NCI-H1105 (cell line): ENCODE measurements at regions not wholly inside any gene's neighbourhood (a gene's known extent, or its start where the extent isn't known, plus 50 kb on each side); places are given as distances from the start of the nearest gene placed in this dataset.
A peak's percentile ranks its signal among the peaks of the same experiment; 100 is the strongest.
"Not testable (repeated sequence)": the region's sequence is repeated elsewhere in the genome, so short reads cannot be mapped to it uniquely, and the experiment has no call there.

ENCODE experiments used
- DNase-seq: peaks from one replicate; lab custom pipeline; 2025; lab: John Stamatoyannopoulos, UW

DNA sequence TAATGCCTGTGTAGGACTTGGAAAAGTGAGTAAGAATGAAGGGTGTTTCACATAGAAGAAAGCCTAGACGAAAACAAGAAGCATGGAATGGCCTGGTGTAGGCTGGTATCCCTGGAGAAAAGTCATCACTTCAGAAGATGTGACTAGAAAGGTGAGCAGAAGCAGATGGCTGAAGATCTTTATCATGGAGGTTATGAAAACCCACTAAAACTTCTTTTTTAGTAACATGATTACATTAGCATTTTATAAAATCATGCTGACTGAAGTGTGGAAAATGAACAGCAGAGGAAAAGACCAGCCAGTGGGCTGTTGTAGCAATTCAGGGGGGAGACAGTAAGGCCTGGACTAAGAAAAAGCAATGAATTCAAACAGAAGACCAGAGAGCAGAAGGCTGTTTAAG, 114.5 kb upstream of the G2E3 start:
- no peak for DNase-seq

DNA sequence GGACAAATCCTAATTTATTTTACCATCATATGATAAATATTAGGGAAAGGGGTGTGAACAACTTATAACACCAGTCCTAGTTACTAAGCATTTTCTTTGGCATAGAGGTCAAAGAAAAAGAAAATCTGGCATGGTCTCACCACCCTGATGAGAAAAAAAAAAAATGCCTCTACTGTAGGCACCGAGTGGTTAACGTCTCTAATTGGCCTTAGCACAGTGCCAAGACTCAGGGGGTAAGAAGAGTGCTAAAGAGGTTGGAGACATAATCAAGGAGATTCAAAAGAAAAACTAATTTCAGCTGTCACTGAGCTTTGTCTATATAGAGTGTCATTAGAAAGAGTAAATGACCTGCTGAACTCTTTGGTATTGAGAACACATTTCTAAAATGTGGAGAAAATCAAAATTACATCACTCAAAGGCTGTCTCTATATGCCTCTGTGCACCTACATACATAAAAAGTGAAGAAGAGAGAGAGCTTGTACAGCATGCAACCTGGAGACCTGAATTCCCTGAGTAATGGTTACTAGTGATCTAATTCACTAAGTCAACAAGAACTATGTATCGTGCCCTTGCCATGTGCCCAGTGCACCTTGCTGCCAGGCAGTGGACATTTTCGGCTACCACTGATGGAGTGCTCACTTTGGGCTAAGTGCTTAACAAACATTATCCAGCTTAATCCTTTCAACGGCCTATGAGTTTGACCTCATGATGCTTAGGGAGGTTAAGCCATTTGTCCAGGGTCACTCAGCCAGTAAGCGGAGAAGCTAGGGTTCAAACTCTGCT, 113.8 kb upstream of the G2E3 start:
- DNase-seq = no peak

DNA sequence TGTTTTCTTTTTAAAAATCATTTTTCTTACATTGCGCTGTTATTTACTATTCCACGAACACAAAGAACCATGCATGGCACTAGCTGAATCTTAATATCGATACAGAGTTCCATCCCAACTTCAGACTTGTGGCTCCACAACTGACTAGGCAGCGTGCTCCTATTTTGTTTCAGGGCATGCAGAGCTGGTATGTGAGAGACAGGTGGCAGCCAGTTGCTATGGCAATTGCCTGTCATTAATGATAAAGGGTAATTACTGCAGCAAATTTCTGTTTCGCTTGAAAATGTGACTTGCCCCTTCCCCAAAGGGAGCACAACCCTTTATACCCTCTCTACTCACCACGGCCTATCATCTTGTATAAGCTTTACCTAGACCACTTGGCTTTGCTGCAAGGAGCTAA, 113.1 kb upstream of the G2E3 start:
- DNase-seq = no peak

DNA sequence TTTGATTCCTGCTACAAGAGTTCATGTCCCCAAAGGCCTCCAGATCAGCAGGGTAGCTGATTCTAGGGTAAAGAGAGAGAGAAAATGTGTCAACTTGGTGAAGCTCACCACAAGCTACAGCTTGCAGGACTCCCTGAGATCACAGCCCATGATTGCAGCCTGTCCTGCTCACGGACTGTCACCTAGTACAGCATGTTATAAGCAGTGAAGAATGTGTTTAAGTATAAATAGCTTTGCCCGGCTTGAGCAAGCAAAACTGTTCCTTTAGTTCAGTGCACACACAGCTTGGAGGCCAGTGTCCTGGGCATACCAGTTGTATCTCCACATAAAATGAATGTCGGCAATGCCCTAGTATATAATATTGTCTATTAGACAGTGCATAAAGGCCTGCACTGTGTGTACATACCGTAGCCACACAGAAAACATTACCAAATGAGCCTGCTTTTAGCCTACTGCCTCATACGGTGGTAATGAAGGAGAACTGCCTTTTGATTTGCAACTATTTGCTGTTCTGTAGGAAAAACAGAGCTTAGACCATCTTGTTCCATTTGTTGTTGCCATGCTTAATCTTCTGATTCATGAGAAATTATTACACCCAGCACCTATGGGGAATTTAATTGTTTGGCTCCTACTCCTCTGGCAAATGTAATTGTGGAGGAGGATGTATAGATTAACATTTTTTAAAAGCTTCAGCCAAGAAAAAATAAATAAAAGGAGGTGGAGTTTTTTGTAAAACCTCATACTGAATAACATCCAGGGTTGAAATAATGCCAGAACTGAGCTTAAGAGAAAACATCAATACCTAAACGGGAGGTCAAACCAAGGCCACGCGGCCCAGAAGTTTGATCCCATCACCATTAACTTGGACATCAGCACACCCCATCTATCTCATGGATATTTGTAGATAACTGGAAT, 108.1 kb upstream of the G2E3 start:
- no peak for DNase-seq

DNA sequence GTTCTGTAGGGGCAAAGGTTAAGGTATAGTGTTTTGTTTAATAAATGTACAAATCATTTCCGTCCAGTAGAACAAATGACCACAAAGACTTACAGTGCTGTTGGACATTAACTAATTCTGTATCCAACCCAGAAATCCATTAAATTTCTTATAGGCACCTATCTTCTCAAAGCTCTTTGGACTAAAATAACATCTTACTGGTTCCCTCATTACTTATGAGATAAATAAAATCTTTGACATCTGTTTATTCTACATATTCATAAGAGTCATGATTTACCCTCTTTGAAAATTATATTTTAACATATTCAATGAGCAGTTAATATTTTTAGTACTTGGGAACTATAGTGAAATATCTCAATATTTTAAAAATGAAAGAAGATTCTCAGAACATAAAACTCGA, 102.7 kb upstream of the G2E3 start:
- DNase-seq = no peak

DNA sequence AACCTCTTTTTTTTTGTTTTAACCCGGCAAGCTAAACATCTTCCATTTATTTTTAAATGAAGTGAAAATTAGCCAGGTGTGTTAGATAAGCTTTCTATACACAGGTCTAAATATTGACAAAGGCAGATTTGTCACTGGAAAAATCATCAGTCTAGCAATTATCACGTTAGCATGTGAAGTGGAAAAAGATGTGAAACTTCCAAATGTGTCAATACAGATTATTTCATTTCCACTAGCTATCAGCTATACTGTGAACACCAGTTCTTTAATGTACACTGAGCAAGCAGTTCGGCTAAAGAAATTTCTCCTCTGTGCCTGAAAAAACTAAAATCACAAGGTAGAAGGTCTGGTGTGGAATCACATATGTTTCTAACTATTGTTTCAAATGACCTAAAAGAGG, 96.6 kb upstream of the G2E3 start:
- no peak for DNase-seq

DNA sequence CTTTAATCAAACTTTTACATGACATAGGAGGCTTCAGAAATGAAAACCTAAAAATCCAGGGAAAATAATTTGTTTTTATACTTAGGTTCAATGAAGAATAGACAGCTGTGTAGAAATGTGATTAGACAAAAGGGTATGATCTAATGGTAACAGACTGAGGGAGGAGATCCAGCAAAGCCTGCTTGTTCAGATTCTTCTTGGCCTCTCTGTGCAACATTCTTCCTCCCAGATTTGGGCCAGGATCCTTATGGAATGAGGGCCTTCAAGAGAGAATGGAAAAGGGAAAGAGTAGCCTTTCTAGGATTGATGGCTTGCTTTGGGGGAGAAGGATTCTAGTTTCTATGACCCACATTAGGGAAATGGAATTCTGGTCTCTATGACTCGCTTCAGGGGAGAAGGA, 94.5 kb upstream of the G2E3 start:
- DNase-seq = no peak

DNA sequence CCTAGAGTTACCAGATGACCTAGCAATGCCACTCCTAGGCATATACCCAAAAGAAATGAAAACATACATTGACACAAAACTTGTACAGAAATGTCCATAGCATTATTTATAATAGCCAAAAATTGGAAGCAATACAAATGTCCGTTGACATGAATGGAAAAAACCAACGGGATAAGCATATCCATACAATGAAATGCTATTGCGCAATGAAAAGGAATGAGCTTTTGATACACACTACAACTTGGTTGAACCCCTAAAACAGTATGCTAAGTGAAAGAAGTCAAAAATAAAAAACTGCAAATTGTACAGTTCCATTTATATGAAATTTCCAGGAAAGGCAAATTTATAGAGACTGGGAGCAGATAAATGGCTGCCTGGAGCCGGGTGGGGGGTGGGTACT, 90.6 kb upstream of the G2E3 start:
- no peak for DNase-seq

DNA sequence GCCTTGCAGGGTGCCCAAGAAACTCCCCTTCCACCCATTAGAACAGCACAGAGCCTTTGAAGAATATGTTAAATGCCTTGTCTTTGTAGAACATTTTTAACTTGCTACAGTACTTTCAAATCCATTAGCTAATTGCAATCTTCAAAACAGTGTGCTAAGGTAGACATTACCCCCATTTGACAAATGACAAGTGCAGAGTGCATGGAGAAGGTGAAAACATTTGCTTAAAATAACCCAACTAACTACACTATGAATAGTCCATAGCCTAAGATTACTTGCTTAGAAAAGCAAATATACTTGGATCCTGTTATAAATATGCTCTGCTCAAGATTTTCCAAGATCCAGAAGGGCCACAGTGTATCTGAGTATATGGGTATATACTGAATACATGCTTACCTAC, 87.0 kb upstream of the G2E3 start:
- DNase-seq = no peak

DNA sequence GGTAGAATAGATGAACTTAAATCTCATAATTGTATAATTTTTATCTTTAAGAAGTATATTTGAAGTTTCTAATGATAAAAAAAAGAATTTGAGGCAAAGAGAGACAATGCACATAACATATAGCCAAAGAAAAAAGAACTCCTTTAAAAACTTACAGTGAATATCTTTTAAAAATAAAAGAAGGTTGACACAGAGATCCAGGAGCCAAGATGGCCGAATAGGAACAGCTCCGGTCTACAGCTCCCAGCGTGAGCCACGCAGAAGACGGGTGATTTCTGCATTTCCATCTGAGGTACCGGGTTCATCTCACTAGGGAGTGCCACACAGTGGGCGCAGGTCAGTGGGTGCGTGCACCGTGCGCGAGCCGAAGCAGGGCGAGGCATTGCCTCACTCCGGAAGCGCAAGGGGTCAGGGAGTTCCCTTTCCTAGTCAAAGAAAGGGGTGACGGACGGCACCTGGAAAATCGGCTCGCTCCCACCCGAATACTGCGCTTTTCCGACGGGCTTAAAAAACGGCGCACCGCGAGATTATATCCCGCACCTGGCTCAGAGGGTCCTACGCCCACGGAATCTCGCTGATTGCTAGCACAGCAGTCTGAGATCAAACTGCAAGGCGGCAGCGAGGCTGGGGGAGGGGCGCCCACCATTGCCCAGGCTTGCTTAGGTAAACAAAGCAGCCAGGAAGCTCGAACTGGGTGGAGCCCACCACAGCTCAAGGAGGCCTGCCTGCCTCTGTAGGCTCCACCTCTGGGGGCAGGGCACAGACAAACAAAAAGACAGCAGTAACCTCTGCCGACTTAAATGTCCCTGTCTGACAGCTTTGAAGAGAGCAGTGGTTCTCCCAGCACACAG, 84.9 kb upstream of the G2E3 start:
- not testable (repeated sequence) for DNase-seq

DNA sequence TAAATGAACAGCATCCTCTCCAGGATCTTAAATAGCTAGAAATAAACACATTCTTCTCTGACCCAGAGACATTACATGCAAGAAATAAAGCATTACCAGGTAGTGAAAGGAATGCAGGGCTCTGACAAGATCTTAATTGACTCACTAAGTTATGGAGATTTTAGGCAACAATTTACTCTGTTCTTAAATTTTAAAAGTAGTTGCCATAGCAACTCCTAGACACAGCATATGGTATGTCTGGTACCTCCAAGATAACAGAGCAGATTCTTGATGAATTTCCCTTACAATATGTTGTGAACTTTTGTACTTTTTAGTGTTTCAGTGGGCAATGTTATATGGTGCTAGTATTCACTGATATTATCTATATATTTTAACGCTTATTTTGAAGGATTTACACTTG, 76.7 kb upstream of the G2E3 start:
- DNase-seq = no peak

DNA sequence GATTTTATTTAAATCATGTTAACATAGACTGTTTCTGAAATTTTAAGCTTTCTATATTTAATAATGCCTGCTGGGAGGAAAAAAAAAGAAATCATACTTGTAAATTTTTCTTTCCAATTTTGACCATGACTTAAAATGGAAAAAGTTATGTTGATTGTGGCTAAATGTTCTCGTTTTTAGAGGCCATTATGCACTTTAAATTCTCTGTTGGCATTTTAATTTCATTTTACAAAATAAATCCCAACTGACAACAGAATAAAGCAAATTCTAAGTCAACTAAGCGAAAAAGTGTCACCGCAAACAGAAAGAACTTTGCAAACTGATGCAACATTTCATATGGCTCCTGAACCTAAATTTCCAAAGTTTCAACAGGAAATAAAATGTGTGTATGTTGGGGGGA, 74.8 kb upstream of the G2E3 start:
- no peak for DNase-seq

DNA sequence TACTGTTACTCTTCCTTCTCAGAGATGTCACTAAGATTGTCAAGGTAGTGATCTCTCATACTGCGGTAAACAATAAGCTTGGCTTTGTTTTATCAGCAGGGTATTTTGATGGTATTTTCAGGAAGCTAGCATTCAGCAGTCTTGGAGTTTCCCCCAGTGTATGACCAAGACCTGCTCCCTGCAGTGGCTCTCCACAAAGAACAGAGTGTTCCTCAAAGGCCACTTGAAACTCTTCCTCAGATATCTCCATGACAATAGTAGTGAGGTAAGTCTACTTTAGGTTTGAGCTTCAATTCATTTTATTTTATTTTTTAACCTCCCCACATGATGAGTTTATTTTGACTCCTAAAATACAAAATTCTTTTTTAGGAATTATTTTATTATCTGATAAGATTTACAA, 74.0 kb upstream of the G2E3 start:
- DNase-seq = no peak

DNA sequence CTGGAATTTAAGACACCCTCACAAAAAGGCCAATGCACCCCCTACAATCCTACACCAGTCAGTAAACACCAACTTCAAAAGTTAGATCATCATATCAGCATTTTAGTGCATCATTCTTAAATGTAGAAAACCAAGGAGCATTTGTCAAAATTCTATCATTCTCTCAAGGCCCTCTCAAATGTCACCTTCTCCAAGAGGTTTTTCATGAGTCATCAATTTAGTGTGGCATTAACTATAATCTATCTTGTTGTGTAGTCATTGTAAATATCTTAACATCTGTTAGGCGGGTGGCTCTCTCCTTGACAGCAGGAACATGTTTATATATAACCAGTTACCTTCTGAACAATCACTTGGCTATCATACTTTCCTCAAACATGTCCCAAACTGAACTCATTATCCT, 62.1 kb upstream of the G2E3 start:
- no peak for DNase-seq

DNA sequence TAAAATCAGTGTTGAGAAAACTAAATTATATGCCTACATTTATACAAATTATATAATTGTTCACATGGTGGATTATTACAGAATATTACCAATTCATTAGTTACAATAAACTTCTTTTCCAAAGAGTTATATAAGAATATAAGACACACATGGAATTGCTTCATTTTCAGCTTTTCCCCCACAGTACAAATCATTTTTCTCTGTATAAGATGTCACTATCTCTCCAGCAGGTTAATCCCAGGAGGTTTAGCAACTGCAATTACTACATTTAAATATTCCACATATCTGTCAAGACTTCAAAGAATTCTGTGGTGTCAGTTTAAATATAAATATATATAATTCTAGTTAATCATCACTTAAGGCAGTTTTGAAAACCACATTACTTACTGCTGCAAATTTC, 59.6 kb upstream of the G2E3 start:
- no peak for DNase-seq

DNA sequence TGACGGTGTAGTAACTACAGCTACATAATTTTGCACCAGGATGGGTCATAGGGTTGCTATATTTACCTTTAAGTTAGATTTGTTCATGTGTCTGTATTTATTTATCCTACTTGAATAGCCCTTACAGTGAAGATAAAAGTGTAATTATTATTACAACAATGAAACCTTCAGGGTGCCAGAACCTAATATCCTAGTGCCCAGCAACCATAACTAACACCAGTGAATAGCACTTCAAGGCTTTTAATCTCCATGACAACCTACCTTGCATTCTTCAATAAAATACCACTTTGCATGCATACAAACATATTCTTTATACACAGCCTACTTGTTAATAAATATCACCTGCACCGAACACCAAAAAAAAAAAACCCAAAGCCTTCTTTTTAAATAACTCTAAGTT, 58.7 kb upstream of the G2E3 start:
- peak; percentile 93 for DNase-seq

DNA sequence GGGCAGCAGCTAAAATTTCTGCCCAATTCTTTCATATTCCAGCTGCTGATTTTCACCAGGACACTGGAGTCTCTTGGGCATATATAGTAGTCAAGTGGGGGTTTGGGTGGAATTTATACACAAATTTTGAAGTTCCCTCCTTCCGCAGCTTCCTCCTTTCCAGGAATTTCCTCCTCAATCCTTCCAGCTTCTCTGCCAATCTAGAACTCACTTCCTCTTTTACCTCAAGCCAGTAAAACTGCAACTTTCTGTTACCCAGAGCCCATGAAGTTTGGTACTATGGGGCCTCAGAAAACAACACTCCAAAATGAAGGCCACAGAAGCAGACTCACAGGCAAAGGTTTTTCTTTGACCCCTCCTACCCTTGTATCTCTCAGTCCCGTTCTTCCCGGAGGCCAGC, 51.7 kb upstream of the G2E3 start:
- no peak for DNase-seq
